ENCODE measurements at regions not wholly inside any gene's neighbourhood (a gene's known extent, or its start where the extent isn't known, plus 50 kb on each side); places are given as distances from the start of the nearest gene placed in this dataset.

DNA sequence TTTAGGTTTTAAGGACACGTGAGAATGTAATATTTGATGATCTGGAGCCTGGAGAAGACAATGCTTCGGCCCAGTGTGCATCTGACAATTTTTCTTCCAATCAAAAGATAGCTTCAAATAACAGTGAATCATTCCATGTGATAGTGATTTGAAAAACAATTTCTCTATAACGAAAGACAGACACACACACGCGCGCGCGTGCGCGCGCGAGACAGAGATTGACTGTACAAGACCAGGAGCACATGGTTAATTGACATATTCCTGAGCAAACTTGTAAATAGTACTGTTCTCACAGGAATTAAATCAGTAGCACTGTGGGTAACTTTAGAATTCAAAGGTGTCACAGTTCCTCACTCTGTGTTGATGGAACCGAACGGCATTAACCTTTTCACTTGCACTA is 287.5 kb upstream of the LMO3 start:
- TF ChIP-seq POLR2A (IDR thresholded peaks at IDR 0.05) (no peak), POLR2AphosphoS5 (IDR thresholded peaks at IDR 0.05) (no peak)
- TF ChIP-seq, protein P1, sequence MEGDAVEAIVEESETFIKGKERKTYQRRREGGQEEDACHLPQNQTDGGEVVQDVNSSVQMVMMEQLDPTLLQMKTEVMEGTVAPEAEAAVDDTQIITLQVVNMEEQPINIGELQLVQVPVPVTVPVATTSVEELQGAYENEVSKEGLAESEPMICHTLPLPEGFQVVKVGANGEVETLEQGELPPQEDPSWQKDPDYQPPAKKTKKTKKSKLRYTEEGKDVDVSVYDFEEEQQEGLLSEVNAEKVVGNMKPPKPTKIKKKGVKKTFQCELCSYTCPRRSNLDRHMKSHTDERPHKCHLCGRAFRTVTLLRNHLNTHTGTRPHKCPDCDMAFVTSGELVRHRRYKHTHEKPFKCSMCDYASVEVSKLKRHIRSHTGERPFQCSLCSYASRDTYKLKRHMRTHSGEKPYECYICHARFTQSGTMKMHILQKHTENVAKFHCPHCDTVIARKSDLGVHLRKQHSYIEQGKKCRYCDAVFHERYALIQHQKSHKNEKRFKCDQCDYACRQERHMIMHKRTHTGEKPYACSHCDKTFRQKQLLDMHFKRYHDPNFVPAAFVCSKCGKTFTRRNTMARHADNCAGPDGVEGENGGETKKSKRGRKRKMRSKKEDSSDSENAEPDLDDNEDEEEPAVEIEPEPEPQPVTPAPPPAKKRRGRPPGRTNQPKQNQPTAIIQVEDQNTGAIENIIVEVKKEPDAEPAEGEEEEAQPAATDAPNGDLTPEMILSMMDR (IDR thresholded peaks at IDR 0.05 in 8 of 11, conservative IDR thresholded peaks at IDR 0.05 in 3 of 11), result no peak

Measured in spleen (tissue), 7 donors.